ENCODE measurements at regions not wholly inside any gene's neighbourhood (a gene's known extent, or its start where the extent isn't known, plus 50 kb on each side); places are given as distances from the start of the nearest gene placed in this dataset.

GRCh38 chr11:19448651-19449050 is 207.9 kb upstream of the E2F8 start:
- WGBS, 2 donors: 80 to 81% methylated on average over 2 of the region's 2 CpGs
- no peak for DNase-seq (ENCODE audit: low spot score in 2 of 2)

GRCh38 chr11:19447150-19447566 is 206.4 kb upstream of the E2F8 start:
- H3K36me3 ChIP-seq: no peaks in the 10 kb centered on the region
- no peak overlapping the region for H3K4me3 ChIP-seq
- no peak overlapping the region for H3K27ac ChIP-seq
- no peak for DNase-seq (ENCODE audit: low spot score in 2 of 2)
- TF ChIP-seq POLR2A (IDR thresholded peaks at IDR 0.05): no peak
- no peak for TF ChIP-seq CTCF (IDR thresholded peaks at IDR 0.05)
- no peak for TF ChIP-seq EP300 (IDR thresholded peaks at IDR 0.05)
- H3K9me3 ChIP-seq: no peaks in the 10 kb centered on the region
- peaks cover 0 to 18% (median 0%) of the 10 kb centered on the region in 4 donors for H3K4me1 ChIP-seq
- no peaks in the 10 kb centered on the region for H3K27me3 ChIP-seq
- 47 to 49% methylated on average over 5 of the region's 5 CpGs for WGBS, 2 donors

More at GRCh38 chr11:19448651-19449050, 207.9 kb upstream of the E2F8 start:
- H3K4me1 ChIP-seq: peaks cover 0 to 18% (median 0%) of the 10 kb centered on the region in 4 donors
- no peaks in the 10 kb centered on the region for H3K9me3 ChIP-seq
- H3K27ac ChIP-seq: no peak overlapping the region
- no peak overlapping the region for H3K4me3 ChIP-seq
- no peak for TF ChIP-seq EP300 (IDR thresholded peaks at IDR 0.05)
- no peak for TF ChIP-seq POLR2A (IDR thresholded peaks at IDR 0.05)
- TF ChIP-seq CTCF (IDR thresholded peaks at IDR 0.05): no peak
- no peaks in the 10 kb centered on the region for H3K27me3 ChIP-seq
- H3K36me3 ChIP-seq: no peaks in the 10 kb centered on the region

- Histone ChIP-seq H3K4me3 (no peak overlapping the region), H3K9me3 (no peaks in the 10 kb centered on the region), H3K27me3 (no peaks in the 10 kb centered on the region), H3K27ac (no peak overlapping the region), H3K4me1 (peaks cover 0 to 24% (median 0%) of the 10 kb centered on the region in 4 donors), H3K36me3 (no peaks in the 10 kb centered on the region)
- WGBS, 2 donors: 44 to 46% methylated on average over 2 of the region's 2 CpGs
- no peak for TF ChIP-seq POLR2A (IDR thresholded peaks at IDR 0.05)
- TF ChIP-seq CTCF (IDR thresholded peaks at IDR 0.05): no peak
- no peak for TF ChIP-seq EP300 (IDR thresholded peaks at IDR 0.05)
- DNase-seq (ENCODE audit: low spot score in 2 of 2): no peak
Measured at GRCh38 chr11:19445771-19446170, 205.0 kb upstream of the E2F8 start.

- no peak for TF ChIP-seq EP300 (IDR thresholded peaks at IDR 0.05)
- TF ChIP-seq POLR2A (IDR thresholded peaks at IDR 0.05): no peak
- no peak overlapping the region for H3K27ac ChIP-seq
- H3K9me3 ChIP-seq: no peaks in the 10 kb centered on the region
- H3K4me3 ChIP-seq: no peak overlapping the region
- peaks cover 0 to 24% (median 0%) of the 10 kb centered on the region in 4 donors for H3K4me1 ChIP-seq
- 67 to 72% methylated on average over 2 of the region's 2 CpGs for WGBS, 2 donors
- no peaks in the 10 kb centered on the region for H3K36me3 ChIP-seq
- peak in 1 of 2 donors; percentile 31 for DNase-seq (ENCODE audit: low spot score in 2 of 2)
- no peaks in the 10 kb centered on the region for H3K27me3 ChIP-seq
Measured at GRCh38 chr11:19444231-19444630, 203.5 kb upstream of the E2F8 start.

GRCh38 chr11:19442554-19442910 is 201.8 kb upstream of the E2F8 start:
- no peaks in the 10 kb centered on the region for H3K9me3 ChIP-seq
- no peaks in the 10 kb centered on the region for H3K27me3 ChIP-seq
- peaks cover 0 to 26% (median 0%) of the 10 kb centered on the region in 4 donors for H3K4me1 ChIP-seq
- no peak for DNase-seq (ENCODE audit: low spot score in 2 of 2)
- no peak overlapping the region for H3K4me3 ChIP-seq
- TF ChIP-seq EP300 (IDR thresholded peaks at IDR 0.05) (no peak), POLR2A (IDR thresholded peaks at IDR 0.05) (no peak), CTCF (IDR thresholded peaks at IDR 0.05) (no peak)
- H3K27ac ChIP-seq: no peak overlapping the region
- H3K36me3 ChIP-seq: no peaks in the 10 kb centered on the region
